ENCODE measurements at regions not wholly inside any gene's neighbourhood (a gene's known extent, or its start where the extent isn't known, plus 50 kb on each side); places are given as distances from the start of the nearest gene placed in this dataset.
"Not testable (repeated sequence)": the region's sequence is repeated elsewhere in the genome, so short reads cannot be mapped to it uniquely, and the experiment has no call there.

DNA sequence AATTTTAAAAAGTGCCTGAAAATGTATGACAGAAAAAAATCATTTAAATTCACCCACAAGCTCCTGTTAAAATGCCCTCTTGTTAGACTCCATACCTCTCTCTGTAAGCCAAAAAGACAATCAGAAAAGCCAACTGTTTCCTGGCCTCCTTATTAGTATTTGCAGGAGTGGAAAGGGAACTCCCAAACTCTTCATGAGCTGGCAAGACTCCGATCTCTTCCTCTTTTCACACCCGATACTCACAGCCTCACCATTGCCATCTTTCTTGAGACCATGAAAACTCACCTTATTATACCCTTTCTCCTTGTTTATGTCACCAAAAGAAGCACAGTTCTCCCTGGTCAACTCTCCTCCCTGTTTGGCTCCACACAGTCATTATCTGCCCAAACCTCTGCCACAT, 197.8 kb downstream of the DMAC1 start:
- intact Hi-C loops (cut with micrococcal nuclease), result no loop called here
- Mint-ChIP-seq H3K9me3 (peaks cover 8% of the 10 kb centered on the region), H3K36me3 (ENCODE audit: low read depth) (no peaks in the 10 kb centered on the region), H3K4me3 (no peak overlapping the region), H3K4me1 (ENCODE audit: low read depth) (no peaks in the 10 kb centered on the region), H3K27me3 (no peaks in the 10 kb centered on the region), H3K27ac (no peak overlapping the region)

DNA sequence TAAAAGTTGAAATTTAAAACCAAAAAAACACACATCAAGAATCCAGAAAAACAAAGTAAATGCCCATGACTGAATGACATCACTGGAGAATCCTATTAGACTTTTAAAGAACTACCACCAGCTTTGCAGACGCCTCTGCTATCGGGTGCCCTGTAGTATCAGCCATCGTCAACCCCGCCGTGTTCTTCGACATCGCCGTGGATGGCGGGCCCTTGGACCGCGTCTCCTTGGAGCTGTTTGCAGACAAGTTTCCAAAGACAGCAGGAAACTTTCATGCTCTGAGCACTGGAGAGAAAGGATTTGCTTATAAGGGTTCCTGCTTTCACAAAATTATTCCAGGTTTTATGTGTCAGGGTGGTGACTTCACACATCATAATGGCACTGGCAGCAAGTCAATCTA, 201.9 kb downstream of the DMAC1 start:
- Mint-ChIP-seq H3K27me3 (no peaks in the 10 kb centered on the region), H3K4me1 (ENCODE audit: low read depth) (no peaks in the 10 kb centered on the region), H3K9me3 (peaks cover 18% of the 10 kb centered on the region), H3K4me3 (no peak overlapping the region), H3K27ac (no peak overlapping the region), H3K36me3 (ENCODE audit: low read depth) (no peaks in the 10 kb centered on the region)
- intact Hi-C loops (cut with micrococcal nuclease), result no loop called here

DNA sequence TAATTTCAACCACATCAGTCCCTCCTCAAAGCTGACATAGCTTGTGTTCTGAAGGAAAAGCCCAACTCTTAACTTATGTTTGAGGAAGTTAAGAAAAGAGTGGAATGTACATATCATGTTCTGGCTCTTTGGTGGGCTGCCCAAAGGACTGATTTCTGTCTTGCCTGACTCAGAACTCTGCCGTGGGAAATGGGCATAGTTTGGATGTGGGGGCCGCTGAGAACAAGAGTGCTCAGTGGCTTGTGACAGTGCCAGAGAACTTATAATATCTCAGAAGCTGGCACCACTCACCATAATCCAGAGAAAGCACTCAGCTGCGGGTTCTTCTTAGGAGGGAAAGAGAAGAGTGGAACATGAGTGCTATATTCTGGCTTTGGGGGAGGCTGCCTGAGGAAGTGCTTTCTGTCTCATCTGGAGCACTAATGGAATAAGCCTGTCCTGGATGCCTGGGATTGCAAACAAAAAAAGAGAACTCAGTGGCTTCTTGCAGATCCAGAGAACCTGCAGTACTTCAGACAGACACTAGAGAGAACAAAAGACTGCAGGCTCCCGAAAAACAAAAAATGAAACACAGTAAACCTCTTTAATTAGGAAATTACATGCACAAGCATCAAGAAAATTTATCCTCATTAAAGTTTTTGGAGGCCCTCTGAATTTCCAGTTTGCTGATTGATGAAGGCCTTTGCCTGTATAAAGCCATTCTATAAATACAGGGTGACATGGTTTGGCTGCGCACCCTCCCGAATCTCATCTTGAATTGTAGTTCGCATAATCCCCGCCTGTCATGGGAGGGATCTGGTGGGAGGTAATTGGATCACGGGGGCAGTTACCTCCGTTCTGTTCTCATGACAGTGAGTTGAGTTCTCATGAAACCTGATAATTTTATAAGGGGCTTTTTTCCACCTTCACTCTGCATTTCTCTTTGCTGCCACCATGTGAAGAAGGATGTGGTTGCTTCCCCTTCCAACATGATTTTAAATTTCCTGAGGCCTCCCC, 207.0 kb downstream of the DMAC1 start:
- no peaks in the 10 kb centered on the region for H3K4me1 Mint-ChIP-seq (ENCODE audit: low read depth)
- intact Hi-C loops (cut with micrococcal nuclease), result no loop called here
- no peak overlapping the region for H3K27ac Mint-ChIP-seq
- H3K9me3 Mint-ChIP-seq, result peaks cover 16% of the 10 kb centered on the region
- H3K27me3 Mint-ChIP-seq, result no peaks in the 10 kb centered on the region
- H3K4me3 Mint-ChIP-seq, result no peak overlapping the region
- H3K36me3 Mint-ChIP-seq (ENCODE audit: low read depth), result no peaks in the 10 kb centered on the region

GRCh38 chr9:7591501-7591900, 208.1 kb downstream of the DMAC1 start:
- Mint-ChIP-seq H3K4me3 (no peak overlapping the region), H3K36me3 (ENCODE audit: low read depth) (no peaks in the 10 kb centered on the region), H3K27ac (no peak overlapping the region), H3K27me3 (no peaks in the 10 kb centered on the region), H3K4me1 (ENCODE audit: low read depth) (no peaks in the 10 kb centered on the region), H3K9me3 (peaks cover 10% of the 10 kb centered on the region)
- intact Hi-C loops (cut with micrococcal nuclease), result no loop called here

DNA sequence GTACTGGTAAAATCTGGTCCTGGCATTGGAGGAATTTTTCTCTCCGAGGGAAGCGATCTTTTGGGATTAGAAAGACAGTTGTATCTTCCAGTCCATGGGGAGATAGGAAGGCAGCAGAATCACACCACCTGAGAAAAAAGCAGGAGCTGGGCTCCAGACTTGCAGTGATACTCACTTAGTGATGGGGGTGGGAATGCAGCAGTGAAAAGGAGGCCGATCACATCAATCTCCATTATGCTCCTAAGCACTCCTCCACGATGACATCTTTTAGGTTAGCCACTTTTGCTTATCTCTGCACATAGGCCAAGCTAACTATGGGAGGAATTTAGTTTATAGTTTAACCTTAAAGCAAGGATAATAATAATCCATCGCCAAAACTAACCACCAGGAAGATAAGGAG, 219.0 kb downstream of the DMAC1 start:
- intact Hi-C loops (cut with micrococcal nuclease), result no loop called here
- no peaks in the 10 kb centered on the region for H3K36me3 Mint-ChIP-seq (ENCODE audit: low read depth)
- no peaks in the 10 kb centered on the region for H3K9me3 Mint-ChIP-seq
- H3K4me1 Mint-ChIP-seq (ENCODE audit: low read depth), result no peaks in the 10 kb centered on the region
- H3K4me3 Mint-ChIP-seq, result no peak overlapping the region
- no peak overlapping the region for H3K27ac Mint-ChIP-seq
- H3K27me3 Mint-ChIP-seq, result no peaks in the 10 kb centered on the region

DNA sequence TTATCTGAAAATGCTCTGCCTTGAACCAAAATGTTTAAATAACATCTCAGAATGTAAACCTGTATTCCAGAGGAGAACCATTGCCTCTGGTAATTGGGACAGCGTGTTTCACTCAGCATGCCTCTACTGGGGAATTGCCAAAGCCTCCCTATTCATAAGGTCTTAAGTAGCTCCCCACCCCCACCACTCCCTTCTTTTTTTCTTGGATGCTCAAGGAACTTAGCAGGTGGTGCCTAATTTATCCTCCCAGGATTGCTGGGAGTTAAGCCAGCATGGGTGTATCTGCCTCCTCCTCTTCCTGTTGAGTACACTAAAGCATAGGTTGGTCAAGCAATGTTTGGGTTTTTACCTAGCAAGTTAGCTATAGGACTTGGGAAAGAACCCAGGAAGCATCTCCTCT, 220.2 kb downstream of the DMAC1 start:
- Mint-ChIP-seq H3K4me3 (no peak overlapping the region), H3K9me3 (no peaks in the 10 kb centered on the region), H3K27ac (no peak overlapping the region), H3K4me1 (ENCODE audit: low read depth) (no peaks in the 10 kb centered on the region), H3K36me3 (ENCODE audit: low read depth) (no peaks in the 10 kb centered on the region), H3K27me3 (no peaks in the 10 kb centered on the region)
- intact Hi-C loops (cut with micrococcal nuclease), result no loop called here

- no peaks in the 10 kb centered on the region for H3K4me1 Mint-ChIP-seq (ENCODE audit: low read depth)
- H3K36me3 Mint-ChIP-seq (ENCODE audit: low read depth), result no peaks in the 10 kb centered on the region
- H3K9me3 Mint-ChIP-seq, result no peaks in the 10 kb centered on the region
- no peaks in the 10 kb centered on the region for H3K27me3 Mint-ChIP-seq
- no peak overlapping the region for H3K27ac Mint-ChIP-seq
- H3K4me3 Mint-ChIP-seq, result no peak overlapping the region
- intact Hi-C loops (cut with micrococcal nuclease), result no loop called here
These were observed 220.6 kb downstream of the DMAC1 start for GRCh38 chr9:7578951-7579350.

- Mint-ChIP-seq H3K27me3 (no peaks in the 10 kb centered on the region), H3K36me3 (ENCODE audit: low read depth) (no peaks in the 10 kb centered on the region), H3K4me1 (ENCODE audit: low read depth) (no peaks in the 10 kb centered on the region), H3K27ac (no peak overlapping the region), H3K4me3 (no peak overlapping the region), H3K9me3 (no peaks in the 10 kb centered on the region)
- intact Hi-C loops (cut with micrococcal nuclease), result loop anchor here (1.0 kb wide), 1 partner anchor 1325 kb away; no protein-coding TSS in a partner anchor
These were observed 229.4 kb downstream of the DMAC1 start for GRCh38 chr9:7570107-7570720.

DNA sequence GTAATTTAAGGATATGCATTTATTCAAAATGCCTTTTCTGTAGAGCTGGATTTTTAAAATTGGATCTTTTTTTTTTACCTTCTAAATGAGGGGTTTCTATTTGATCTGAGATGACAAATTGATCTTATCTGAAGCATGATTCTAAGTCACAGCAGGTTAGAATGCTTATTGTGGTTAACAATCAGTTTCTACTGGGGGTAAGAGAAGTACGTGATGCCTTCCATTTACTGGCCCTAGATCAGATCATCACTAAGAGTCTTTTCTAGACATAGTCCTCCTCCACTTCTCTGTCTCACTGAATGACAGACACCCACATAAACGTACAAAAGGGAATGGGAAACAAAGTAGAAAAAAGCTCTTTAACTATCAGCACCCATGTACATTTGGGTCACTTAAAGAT, 231.9 kb downstream of the DMAC1 start:
- H3K4me1 Mint-ChIP-seq (ENCODE audit: low read depth), result no peaks in the 10 kb centered on the region
- H3K4me3 Mint-ChIP-seq, result no peak overlapping the region
- intact Hi-C loops (cut with micrococcal nuclease), result no loop called here
- no peak overlapping the region for H3K27ac Mint-ChIP-seq
- no peaks in the 10 kb centered on the region for H3K9me3 Mint-ChIP-seq
- H3K36me3 Mint-ChIP-seq (ENCODE audit: low read depth), result no peaks in the 10 kb centered on the region
- no peaks in the 10 kb centered on the region for H3K27me3 Mint-ChIP-seq

DNA sequence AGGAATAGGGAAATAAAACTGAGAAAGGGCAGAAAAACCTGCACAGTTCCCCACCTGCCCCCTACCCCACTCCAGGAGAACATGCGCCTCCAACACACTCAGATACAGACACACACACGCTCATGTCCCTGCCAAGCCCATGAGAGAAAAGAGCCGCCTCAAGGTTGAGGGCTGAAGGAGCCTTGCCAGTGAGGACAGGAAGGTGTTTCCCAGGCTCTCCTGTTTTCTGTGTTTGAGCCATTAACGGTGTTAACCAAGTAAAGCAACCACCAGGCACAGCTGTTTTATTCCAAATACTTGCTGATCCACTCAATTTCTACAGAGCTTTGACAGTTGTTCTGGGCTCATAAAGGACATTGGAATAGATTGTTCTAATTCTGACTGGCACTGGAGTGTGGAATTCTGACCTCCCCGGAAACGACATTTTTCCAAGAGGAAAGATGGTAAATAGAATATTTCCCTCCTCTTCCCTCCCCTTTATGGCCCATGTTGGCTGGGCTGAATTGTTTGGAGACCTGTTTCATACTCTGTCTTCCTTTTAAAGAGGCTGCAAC, 238.0 kb downstream of the DMAC1 start:
- Mint-ChIP-seq H3K36me3 (ENCODE audit: low read depth) (no peaks in the 10 kb centered on the region), H3K4me1 (ENCODE audit: low read depth) (no peaks in the 10 kb centered on the region), H3K27me3 (no peaks in the 10 kb centered on the region)

GRCh38 chr9:7560669-7561305, 238.8 kb downstream of the DMAC1 start:
- Mint-ChIP-seq H3K4me3 (no peak overlapping the region), H3K4me1 (ENCODE audit: low read depth) (no peaks in the 10 kb centered on the region), H3K36me3 (ENCODE audit: low read depth) (no peaks in the 10 kb centered on the region), H3K27me3 (no peaks in the 10 kb centered on the region), H3K9me3 (no peaks in the 10 kb centered on the region), H3K27ac (no peak overlapping the region)
- intact Hi-C loops (cut with micrococcal nuclease), result no loop called here

More for the DNA sequence above, 238.0 kb downstream of the DMAC1 start:
- H3K9me3 Mint-ChIP-seq, result no peaks in the 10 kb centered on the region
- intact Hi-C loops (cut with micrococcal nuclease), result no loop called here
- no peak overlapping the region for H3K27ac Mint-ChIP-seq
- no peak overlapping the region for H3K4me3 Mint-ChIP-seq

DNA sequence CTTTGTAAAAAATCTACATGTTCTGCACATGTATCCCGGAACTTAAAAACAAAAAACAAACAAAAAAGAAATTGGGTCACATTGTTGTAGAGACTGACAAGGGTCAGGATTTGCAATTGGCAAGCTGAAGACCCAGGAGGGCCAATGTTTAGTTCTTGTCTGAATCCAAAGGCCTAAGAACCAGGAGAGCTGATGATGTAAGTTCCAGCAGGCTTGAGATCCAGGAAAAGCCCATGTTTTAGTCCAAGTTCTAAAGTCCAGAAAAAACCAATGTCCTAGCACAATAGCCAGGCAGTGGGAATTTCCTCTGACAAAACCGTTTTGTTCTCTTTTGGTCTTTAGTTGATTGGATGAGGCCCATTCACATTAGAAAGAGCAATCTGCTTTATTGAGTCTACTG, 244.9 kb downstream of the DMAC1 start:
- Mint-ChIP-seq H3K4me1 (ENCODE audit: low read depth) (no peaks in the 10 kb centered on the region), H3K27ac (no peak overlapping the region), H3K4me3 (no peak overlapping the region), H3K27me3 (no peaks in the 10 kb centered on the region), H3K9me3 (no peaks in the 10 kb centered on the region), H3K36me3 (ENCODE audit: low read depth) (no peaks in the 10 kb centered on the region)
- intact Hi-C loops (cut with micrococcal nuclease), result no loop called here

DNA sequence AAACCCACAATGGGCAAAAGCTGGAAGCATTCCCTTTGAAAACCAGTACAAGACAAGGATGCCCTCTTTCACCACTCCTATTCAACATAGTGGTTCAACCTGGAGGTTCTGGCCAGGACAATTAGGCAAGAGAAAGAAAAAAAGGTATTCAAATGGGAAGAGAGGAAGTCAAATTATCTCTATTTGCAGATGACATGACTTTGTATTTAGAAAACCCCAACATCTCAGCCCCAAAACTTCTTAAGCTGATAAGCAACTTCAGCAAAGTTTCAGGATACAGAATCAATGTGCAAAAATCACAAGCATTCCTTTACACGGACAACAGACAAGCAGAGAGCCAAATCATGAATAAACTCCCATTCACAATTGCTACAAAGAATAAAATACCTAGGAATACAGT, 246.9 kb downstream of the DMAC1 start:
- H3K4me1 Mint-ChIP-seq (ENCODE audit: low read depth); H3K9me3 Mint-ChIP-seq; H3K27ac Mint-ChIP-seq; H3K4me3 Mint-ChIP-seq; intact Hi-C loops (cut with micrococcal nuclease); H3K27me3 Mint-ChIP-seq; H3K36me3 Mint-ChIP-seq (ENCODE audit: low read depth): not testable (repeated sequence)

DNA sequence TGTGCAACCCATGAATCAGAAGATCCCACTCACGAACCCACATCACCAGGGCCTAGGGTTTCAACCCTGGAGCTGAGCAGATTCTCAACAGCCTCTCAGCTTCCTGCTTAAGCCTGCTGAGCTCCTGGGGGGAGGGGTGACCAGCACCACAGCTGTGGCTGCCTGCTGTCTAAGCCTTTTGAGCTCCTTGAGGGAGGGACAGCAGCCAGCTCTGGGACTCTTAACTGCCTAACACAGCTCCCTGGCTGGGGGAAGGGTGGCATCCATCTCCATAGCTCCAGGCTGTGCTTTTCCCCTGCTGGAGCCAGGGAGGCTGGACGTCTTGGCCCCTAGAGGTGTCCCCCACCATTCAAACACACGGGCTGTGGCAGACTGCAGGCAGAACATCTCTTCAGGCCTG, 250.3 kb downstream of the DMAC1 start:
- Mint-ChIP-seq H3K36me3 (ENCODE audit: low read depth) (no peaks in the 10 kb centered on the region), H3K4me1 (ENCODE audit: low read depth) (no peaks in the 10 kb centered on the region), H3K9me3 (no peaks in the 10 kb centered on the region), H3K4me3 (no peak overlapping the region), H3K27me3 (no peaks in the 10 kb centered on the region), H3K27ac (no peak overlapping the region)
- intact Hi-C loops (cut with micrococcal nuclease), result no loop called here
